GM19463 (cell line): ENCODE measurements at regions not wholly inside any gene's neighbourhood (a gene's known extent, or its start where the extent isn't known, plus 50 kb on each side); places are given as distances from the start of the nearest gene placed in this dataset.

Source experiments
- ATAC-seq: cut with Tn5 transposase; IDR thresholded peaks from one replicate; pipeline ENCODE4 v1.9.1; 2021; ENCODE audit warnings: mild to moderate bottlenecking, moderate library complexity; ENCODE audit not compliant: unreplicated experiment

DNA sequence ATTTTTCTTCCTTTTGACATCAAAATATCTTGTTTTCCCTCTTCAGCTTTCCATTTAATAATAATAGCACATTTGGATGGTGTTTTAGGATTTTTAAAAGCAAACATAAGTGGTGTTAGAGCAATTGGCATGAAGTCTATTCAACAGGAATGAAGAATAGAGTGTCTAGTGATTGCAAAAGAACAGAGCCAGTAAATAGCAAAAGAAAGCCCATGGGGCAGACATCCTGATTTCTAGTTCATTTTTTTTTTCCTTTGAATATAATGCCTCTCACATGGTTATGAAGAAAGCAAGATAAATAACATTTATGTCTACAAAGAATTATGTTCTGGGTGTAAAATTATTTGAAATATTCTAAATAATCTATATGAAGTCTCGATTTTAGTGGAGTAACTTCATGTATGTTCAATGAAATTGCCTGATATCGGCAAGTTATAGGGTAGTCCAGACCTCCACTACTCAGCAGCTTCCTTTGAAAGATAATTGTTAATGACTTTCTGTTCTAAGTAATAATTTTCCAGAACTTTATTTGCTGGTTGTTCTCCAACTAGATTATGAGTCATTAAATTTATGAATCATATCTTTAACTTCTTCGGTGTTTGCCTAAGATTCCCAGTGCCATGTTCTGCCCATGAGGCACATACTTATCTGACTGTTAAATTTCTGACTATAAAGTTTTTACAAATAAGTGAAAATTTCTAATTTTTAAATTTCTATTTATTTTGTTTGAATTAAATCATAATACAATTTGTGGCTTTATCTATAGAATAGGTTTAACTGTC is 587.9 kb downstream of the TLL1 start:
- no peak for ATAC-seq

GRCh38 chr4:166481055-166481454 is 608.0 kb downstream of the TLL1 start:
- ATAC-seq = no peak

DNA sequence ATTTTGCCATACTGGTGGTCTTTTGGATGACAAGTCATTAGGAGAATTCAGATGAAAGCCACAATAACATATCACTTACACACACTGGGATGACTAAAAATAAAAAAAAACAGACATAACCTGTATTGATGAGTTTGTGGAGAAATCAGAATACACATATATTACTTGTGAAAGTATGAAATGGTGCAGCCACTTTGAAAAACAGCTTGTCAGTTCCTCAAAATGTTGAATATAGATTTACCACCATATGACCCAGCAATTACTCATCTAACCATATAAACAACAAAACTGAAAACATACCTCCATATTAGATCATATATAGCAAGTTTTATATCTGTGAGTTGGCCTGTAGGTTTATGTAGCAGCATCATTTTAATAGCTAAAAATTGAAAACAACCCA is 608.7 kb downstream of the TLL1 start:
- no peak for ATAC-seq

DNA sequence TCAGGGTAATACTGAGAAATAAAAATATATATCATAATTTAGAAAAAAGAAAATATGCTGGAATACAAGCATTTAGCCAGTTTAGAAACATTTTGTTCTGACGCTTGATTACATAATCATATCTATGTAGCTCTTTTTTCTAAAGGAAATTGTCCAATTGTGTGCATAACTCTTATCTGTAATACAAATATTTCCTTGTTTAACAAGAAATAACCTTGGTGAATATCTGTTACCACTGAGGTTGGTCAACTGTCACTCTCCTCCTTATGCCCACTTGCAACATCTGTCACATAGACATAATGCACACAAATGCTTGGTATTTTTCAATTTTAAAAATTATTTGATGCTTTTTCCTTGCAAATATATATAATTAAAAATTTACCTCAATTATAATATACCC is 609.7 kb downstream of the TLL1 start:
- no peak for ATAC-seq

DNA sequence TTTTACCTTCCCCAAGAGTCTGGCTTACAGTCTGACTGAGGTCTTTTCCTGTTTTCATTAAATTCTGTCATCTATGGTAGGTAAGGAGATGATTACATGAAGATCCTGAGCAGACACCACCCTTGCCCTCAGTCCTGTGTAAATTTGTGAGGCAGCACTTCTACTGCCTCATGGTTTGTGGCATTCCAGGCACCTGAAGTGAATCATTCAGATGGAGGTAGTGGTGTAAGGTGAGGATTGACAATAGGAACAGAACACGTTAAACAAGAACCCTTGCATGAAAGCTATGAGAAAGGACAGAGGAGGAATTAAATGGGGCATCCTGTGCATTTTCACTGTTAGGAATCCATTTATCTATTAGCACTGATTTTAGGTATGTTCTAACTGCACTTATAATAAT is 618.6 kb downstream of the TLL1 start:
- ATAC-seq = no peak

DNA sequence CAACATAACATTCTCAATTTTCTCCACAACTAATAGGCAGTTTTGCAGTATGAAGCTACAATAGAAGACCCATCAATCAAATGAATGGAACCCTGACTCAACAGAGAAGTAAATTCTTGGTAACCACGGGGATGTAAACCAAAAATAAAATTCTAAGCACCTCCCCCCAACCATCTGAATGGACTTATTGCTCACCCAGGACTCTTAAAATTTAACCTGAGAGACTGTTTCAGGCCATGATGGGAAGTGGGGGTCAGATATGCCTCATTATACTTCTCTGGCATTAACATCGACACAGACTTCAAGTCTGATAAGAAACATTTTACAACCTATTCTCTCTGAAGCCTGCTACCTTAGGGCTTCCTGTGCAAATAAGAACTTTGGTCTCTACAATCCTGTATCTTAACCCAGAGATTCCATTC is 620.9 kb downstream of the TLL1 start:
- ATAC-seq = no peak

DNA sequence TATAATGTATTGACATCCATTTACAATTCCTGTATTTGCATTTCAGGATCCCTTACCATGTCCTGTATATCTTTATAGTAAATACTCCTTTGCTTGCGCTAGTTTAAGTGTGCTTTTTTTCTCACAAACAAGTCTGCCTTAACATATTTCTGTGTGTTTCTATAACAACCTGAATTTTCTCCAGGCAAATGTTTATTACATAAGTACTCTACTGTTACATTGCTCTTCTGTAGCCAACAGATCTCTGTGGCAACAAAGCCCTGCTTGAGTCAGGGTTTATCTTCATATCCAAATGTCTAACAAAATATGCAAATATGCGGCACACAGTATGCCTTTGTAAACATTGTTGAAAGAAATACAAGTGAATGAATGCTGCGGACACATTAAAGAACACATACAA is 625.5 kb downstream of the TLL1 start:
- ATAC-seq = no peak

- ATAC-seq = no peak
These were observed 626.8 kb downstream of the TLL1 start for GRCh38 chr4:166499820-166500219.

DNA sequence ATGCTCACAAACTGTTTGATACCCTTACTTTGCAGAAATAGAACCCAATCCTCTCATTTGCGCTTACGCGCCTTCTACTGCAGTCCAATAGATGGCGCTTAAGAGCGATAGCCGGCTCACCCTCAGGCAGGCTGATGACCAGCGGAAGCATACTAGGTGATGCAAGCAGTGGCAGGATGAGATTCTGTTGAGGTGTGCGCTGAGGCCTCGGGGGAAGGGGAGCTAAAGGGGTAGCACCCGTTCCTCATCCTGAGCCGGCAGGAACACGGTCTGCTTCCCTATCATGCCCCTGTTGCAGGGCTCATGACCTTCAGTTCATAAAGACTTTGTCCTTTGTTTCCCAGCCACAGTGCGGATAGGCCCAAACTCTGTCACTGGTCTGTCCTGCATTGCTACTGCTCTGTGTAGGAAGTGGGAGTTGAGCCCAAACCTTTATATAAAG is 628.9 kb downstream of the TLL1 start:
- no peak for ATAC-seq

GRCh38 chr4:166502660-166503059 is 629.6 kb downstream of the TLL1 start:
- no peak for ATAC-seq

DNA sequence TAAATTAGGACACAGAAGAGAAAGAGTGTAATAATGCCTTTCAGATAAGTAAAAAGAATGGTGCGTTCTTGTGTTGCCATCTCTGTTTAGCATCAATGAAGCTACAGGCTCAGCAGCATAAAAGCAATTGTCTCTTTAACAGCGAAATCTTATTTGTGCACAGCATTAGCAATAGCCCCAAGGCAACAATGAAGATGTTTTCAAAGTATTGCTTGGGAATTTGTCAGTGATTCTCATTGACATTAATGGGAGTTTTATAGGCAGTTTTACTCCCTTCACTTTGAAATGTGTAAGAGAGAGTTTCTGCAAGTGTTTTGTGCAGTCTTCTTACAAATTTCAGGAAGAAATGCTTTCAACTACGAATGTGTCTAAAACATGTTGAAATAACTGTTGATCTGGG is 633.0 kb downstream of the TLL1 start:
- no peak for ATAC-seq

DNA sequence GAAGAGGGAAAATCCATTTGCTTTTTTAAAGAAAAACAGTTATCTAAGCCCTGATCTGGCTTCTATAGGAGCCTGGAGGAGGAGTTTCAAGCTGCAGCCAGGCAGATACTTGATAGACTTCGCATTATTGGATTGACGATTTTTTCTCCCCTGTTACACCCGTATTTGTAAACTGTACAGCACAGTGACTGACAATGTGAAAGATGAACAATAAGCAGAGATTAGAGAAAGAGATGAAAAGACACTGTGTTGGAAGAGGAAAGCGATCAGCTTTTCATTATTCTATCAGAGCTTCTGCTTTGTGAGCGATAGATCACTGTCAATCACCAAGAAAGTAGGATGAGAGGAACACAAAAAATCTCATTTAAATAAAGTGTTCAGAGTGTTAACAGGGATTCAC is 639.2 kb downstream of the TLL1 start:
- no peak for ATAC-seq

DNA sequence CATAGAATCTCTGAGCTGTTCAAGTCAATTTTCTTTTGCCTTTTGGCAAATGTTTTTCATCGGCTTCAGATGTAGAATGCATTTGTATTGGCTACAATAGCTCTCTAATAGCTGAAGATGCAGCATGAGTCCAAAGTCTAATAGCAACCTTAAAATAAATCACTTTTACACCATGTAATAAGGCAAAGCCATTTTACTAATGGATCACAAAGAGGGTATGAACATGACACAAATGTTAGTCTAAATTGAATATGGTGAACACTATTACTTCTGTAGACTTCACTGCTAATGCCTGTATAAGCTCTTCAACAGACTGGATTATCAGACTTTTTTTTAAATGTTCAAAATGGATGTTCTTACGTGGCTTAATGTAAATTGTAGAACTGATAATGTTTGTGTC is 645.3 kb downstream of the TLL1 start:
- ATAC-seq = no peak

DNA sequence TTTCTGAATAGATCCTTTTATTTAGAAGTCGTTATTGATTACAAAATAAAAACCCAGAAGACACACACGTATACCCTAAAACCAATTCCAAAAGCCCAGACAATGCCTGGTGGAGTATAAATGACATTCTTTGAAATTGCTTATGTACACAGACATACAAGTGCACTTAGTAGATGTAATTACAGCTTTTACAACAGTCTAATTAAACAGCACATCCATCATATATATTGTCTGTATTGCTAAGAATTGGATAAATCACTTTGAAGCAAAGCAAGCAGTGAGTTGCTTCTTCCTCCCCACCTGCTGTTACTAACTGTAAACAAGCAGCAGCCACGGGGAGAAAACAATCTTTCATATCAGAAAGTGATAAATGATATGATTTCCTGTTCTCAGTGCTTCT is 645.7 kb downstream of the TLL1 start:
- ATAC-seq = no peak

GRCh38 chr4:166519774-166520173 is 646.7 kb downstream of the TLL1 start:
- no peak for ATAC-seq

DNA sequence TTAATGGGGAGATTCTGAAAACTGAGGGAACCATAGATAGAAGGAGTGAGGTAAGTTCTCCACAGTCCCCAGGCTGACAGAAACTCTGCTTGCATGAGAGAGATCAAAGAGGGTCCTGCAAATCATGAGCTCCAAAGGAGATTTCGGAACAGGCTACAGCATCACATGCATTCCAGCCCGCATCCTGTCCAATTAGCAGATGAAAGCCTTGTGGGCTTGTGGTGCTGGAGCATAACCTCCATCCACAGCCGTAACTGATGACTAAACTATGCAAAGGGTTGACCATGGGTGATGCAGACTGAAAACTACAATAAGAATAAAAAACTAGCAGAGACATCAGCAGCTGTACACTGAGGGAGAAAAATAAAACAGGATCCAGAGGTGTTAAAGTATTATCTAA is 654.5 kb downstream of the TLL1 start:
- ATAC-seq = no peak

DNA sequence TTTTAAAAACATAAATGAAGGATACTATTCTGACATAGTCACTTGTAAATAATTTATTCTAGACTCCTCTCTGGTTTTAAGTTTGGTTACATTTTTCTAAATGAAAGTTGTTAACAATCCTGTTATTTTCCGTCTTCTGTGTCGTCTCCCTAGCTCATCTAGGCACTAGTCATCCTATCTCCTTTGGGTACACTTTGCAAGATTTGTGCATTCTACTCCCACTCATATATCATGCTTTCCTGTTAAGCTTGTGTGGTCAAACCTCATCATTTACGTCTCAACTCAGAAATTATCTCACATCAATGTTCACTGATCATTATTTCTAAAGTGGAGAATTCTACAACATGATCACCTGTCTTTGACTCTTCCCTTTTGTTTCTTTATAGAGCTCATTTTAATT is 658.7 kb downstream of the TLL1 start:
- ATAC-seq = no peak

DNA sequence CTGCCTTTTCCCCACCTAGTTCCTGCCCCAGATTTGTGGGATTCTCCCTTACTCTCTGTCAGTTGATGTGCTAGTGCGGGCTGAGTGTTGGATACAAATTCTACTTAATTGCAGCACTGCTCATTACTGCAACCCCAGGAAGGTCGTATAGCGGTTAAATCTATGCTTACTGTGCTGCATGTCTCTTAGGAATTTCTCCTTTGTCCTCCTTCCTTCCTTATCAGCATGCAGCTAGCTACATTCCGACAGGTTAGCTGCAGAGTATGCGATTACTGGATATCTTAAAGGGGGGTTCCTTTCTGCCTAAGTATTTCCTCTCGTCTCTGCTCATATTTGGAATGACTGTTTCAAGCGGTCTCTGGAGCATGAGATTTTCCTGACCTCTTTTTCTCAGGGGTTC is 662.8 kb downstream of the TLL1 start:
- no peak for ATAC-seq

- no peak for ATAC-seq
These were observed 665.5 kb downstream of the TLL1 start for GRCh38 chr4:166538491-166539005.

DNA sequence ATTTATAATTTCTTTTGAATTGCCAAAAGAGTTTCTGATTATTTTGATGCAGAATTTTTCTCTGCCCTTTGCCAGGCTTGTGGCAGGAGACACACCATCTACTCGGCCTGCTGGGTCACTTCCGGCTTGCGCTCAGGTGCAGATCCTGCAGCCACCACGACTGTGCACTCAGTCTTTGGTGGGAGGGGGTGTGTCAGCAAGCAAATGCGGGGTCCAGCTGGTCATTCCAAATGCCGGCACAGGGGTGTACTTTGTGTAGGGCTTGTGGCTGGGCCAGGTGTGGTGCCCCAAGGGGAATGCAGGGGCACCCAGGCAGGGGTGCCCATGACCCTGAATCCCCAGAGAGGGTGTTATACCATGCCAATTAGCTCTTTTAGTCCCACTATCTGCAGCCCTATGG is 673.0 kb downstream of the TLL1 start:
- ATAC-seq = no peak

- no peak for ATAC-seq
These were observed 656.7 kb downstream of the SPOCK3 start for GRCh38 chr4:166577639-166578038.

GRCh38 chr4:166585491-166585890 is 648.8 kb downstream of the SPOCK3 start:
- no peak for ATAC-seq
